A549 (cell line): ENCODE measurements at regions not wholly inside any gene's neighbourhood (a gene's known extent, or its start where the extent isn't known, plus 50 kb on each side); places are given as distances from the start of the nearest gene placed in this dataset.

Experiments
- CEBPB ChIP-seq, 2 experiments: fragments of >200 bp in 1 of 2; sonication (Bioruptor Twin) in 1 of 2; formaldehyde crosslinking in 1 of 2; IDR thresholded peaks; 2 replicates each; pipeline ENCODE4 v1.6.1; 2012 to 2016
- EP300 ChIP-seq, 2 experiments: fragments of >200 bp; sonication (Bioruptor Twin); formaldehyde crosslinking; IDR thresholded peaks; 2 replicates in 1 of 2; 3 replicates in 1 of 2; pipeline ENCODE4 v1.6.1; 2016 to 2017
- MYC ChIP-seq: IDR thresholded peaks from 2 replicates; pipeline ENCODE4 v1.6.1; 2012; ENCODE audit warnings: mild to moderate bottlenecking, inconsistent platforms, low read length, improper control_type of control experiment, borderline replicate concordance
- NR3C1 ChIP-seq: fragments of >200 bp; sonication (Bioruptor Twin); formaldehyde crosslinking; IDR thresholded peaks from 3 replicates; pipeline ENCODE4 v1.6.1; 2017
- POLR2A ChIP-seq: IDR thresholded peaks from 2 replicates; pipeline ENCODE4 v1.6.1; 2012; ENCODE audit warnings: mild to moderate bottlenecking, low read length
- POLR2AphosphoS2 ChIP-seq: conservative IDR thresholded peaks from 2 replicates; pipeline ENCODE4 v1.6.1; 2012; ENCODE audit warnings: low read length, improper control_type of control experiment, inconsistent platforms
- RNF2 ChIP-seq: fragments of 200-600 bp; sonication (generic); IDR thresholded peaks from 2 replicates; pipeline ENCODE4 v1.6.1; 2016; ENCODE audit warnings: low read depth, mild to moderate bottlenecking, antibody characterized with exemption, moderate library complexity, borderline replicate concordance
- SREBF2 ChIP-seq: fragments of 450-650 bp; IDR thresholded peaks from 2 replicates; pipeline ENCODE4 v1.6.1; 2014; ENCODE audit warnings: mild to moderate bottlenecking, moderate library complexity
- TP53 ChIP-seq: fragments of 250-450 bp; sonication (Bioruptor Pico); IDR thresholded peaks from 2 replicates; pipeline ENCODE4 v1.5.0; 2021; ENCODE audit warnings: mild to moderate bottlenecking, moderate library complexity
- ZFP36 ChIP-seq: fragments of 450-650 bp; IDR thresholded peaks from 2 replicates; pipeline ENCODE4 v1.6.1; 2014; ENCODE audit warnings: borderline replicate concordance; ENCODE audit not compliant: partially characterized antibody
- ZSCAN20 ChIP-seq: fragments of 250-450 bp; sonication (Bioruptor Pico); IDR thresholded peaks from 2 replicates; pipeline ENCODE4 v1.8.0; 2022; ENCODE audit warnings: mild to moderate bottlenecking, moderate library complexity
- TF ChIP-seq, protein P1 (sequence below): fragments of >200 bp; sonication (Bioruptor Twin); formaldehyde crosslinking; IDR thresholded peaks from 3 replicates; pipeline ENCODE4 v1.5.1; 2016
- TF ChIP-seq, protein P2 (sequence below): IDR thresholded peaks from 2 replicates; pipeline ENCODE4 v1.6.1; 2012
- TF ChIP-seq, protein P3 (sequence below): IDR thresholded peaks from 2 replicates; pipeline ENCODE4 v1.6.1; 2012

GRCh38 chr7:38013246-38013645 lies 92.8 kb downstream of the EPDR1 start:
- TF ChIP-seq SREBF2 (no peak), ZSCAN20 (CRISPR knock-in tag) (no peak), POLR2AphosphoS2 (no peak), TP53 (CRISPR knock-in tag) (no peak), CEBPB (IDR thresholded peaks at IDR 0.05) (no peak), NR3C1 (no peak), ZFP36 (no peak), MYC (no peak), EP300 (IDR thresholded peaks at IDR 0.05) (no peak), RNF2 (no peak), POLR2A (no peak)
- TF ChIP-seq, protein P1, sequence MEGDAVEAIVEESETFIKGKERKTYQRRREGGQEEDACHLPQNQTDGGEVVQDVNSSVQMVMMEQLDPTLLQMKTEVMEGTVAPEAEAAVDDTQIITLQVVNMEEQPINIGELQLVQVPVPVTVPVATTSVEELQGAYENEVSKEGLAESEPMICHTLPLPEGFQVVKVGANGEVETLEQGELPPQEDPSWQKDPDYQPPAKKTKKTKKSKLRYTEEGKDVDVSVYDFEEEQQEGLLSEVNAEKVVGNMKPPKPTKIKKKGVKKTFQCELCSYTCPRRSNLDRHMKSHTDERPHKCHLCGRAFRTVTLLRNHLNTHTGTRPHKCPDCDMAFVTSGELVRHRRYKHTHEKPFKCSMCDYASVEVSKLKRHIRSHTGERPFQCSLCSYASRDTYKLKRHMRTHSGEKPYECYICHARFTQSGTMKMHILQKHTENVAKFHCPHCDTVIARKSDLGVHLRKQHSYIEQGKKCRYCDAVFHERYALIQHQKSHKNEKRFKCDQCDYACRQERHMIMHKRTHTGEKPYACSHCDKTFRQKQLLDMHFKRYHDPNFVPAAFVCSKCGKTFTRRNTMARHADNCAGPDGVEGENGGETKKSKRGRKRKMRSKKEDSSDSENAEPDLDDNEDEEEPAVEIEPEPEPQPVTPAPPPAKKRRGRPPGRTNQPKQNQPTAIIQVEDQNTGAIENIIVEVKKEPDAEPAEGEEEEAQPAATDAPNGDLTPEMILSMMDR, result no peak
- TF ChIP-seq, protein P2, sequence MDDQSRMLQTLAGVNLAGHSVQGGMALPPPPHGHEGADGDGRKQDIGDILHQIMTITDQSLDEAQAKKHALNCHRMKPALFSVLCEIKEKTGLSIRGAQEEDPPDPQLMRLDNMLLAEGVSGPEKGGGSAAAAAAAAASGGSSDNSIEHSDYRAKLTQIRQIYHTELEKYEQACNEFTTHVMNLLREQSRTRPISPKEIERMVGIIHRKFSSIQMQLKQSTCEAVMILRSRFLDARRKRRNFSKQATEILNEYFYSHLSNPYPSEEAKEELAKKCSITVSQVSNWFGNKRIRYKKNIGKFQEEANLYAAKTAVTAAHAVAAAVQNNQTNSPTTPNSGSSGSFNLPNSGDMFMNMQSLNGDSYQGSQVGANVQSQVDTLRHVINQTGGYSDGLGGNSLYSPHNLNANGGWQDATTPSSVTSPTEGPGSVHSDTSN, result no peak
- TF ChIP-seq, protein P3, sequence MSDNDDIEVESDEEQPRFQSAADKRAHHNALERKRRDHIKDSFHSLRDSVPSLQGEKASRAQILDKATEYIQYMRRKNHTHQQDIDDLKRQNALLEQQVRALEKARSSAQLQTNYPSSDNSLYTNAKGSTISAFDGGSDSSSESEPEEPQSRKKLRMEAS, result no peak
